Kidney epithelial cell (primary cell): ENCODE measurements at regions not wholly inside any gene's neighbourhood (a gene's known extent, or its start where the extent isn't known, plus 50 kb on each side); places are given as distances from the start of the nearest gene placed in this dataset.

Experiments
- DNase-seq: peaks from one replicate; pipeline ENCODE4 v3.0.0-alpha.2; 2010; ENCODE audit warnings: low read depth
- H3K27me3 ChIP-seq: 2 replicates; pipeline ENCODE4 v1.6.0; 2011; ENCODE audit warnings: low read length; ENCODE audit not compliant: control insufficient read depth, insufficient read depth
- H3K36me3 ChIP-seq: 2 replicates; pipeline ENCODE4 v1.5.1; 2011; ENCODE audit warnings: low read length; ENCODE audit not compliant: control insufficient read depth, insufficient read depth
- H3K4me3 ChIP-seq: 2 replicates; pipeline ENCODE4 v1.5.1; 2011; ENCODE audit warnings: low read depth, mild to moderate bottlenecking, control low read depth, low read length
- CTCF ChIP-seq: IDR thresholded peaks from 2 replicates; pipeline ENCODE4 v1.5.1; 2011; ENCODE audit warnings: mild to moderate bottlenecking, moderate library complexity, low read length, control low read depth, inconsistent platforms; ENCODE audit not compliant: insufficient read depth, poor library complexity, severe bottlenecking

DNA sequence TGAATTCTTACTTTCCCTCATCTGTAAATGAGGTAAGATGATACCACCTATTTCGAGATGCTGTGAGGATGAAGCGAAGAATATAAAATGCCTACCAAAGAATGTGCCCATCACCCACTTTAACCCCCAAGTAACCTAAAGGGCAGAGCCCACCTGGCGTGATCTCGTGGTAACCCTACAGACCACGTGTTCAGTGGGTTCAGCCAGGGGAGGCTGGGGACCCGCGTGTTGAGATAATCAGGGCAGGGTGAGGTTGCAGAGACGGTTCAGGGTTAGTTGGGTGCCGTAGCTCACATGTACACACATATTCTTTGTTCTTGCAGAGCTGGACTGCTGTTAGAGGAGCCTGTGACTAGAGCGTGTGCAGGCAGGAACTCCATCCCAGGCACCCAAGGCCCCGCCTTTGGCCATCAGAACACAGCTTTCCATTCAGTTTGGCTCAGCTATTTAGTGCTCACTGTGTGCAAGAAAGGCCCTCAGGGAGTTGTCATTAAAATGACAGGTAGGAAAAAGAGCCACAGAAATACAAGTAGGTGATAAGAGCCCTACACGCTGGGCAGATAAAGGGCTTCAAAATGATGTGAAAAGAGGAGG, 56.5 kb upstream of the HAND1 start:
- H3K4me3 ChIP-seq: no peak overlapping the region
- no peaks in the 10 kb centered on the region for H3K36me3 ChIP-seq
- no peaks in the 10 kb centered on the region for H3K27me3 ChIP-seq
- no peak for TF ChIP-seq CTCF
- DNase-seq: no peak

DNA sequence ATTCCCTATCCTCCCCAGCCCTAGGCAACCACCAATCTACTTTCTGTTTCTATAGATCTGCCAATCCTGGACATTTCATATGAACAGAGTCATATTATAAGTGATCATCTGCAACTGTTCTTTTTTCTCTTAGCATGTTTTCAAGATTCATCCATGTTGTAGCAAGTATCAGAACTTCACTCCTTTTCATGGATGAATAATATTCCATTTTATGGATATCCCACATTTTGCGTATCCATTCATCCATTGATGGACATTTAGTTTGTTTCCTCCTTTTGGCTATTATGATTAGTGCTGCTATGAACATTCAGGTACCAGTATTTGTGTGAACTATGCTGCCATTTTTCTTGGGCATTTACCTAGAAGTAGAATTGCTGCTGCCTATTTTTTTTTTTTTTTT, 51.3 kb upstream of the HAND1 start:
- Histone ChIP-seq H3K36me3 (no peaks in the 10 kb centered on the region), H3K27me3 (peaks cover 2% of the 10 kb centered on the region), H3K4me3 (no peak overlapping the region)
- no peak for DNase-seq
- no peak for TF ChIP-seq CTCF

- TF ChIP-seq CTCF: no peak
- H3K36me3 ChIP-seq: no peaks in the 10 kb centered on the region
- DNase-seq: no peak
- H3K4me3 ChIP-seq: no peak overlapping the region
- H3K27me3 ChIP-seq: peaks cover 6% of the 10 kb centered on the region
Observed at GRCh38 chr5:154528005-154528594, 50.1 kb upstream of the HAND1 start.
